ENCODE measurements at regions not wholly inside any gene's neighbourhood (a gene's known extent, or its start where the extent isn't known, plus 50 kb on each side); places are given as distances from the start of the nearest gene placed in this dataset.
"Not testable (repeated sequence)": the region's sequence is repeated elsewhere in the genome, so short reads cannot be mapped to it uniquely, and the experiment has no call there.

GRCh38 chr6:120363429-120363828, 970.9 kb downstream of the TBC1D32 start:
- WGBS, result 70% methylated on average over 6 of the region's 6 CpGs
- no peaks in the 10 kb centered on the region; the same call in 1 of the 2 replicates for H3K4me1 ChIP-seq (ENCODE audit: insufficient read depth, low read length)
- no peaks in the 10 kb centered on the region for H3K36me3 ChIP-seq (ENCODE audit: insufficient read depth, low read length)
- H3K9ac ChIP-seq (ENCODE audit: low read depth, low read length), result no peak overlapping the region
- no peak overlapping the region for H3K27ac ChIP-seq (ENCODE audit: low read depth, low read length)
- peaks cover 17% of the 10 kb centered on the region for H3K9me3 ChIP-seq (ENCODE audit: insufficient read depth, low read depth, low read length)
- no peak overlapping the region for H3K4me3 ChIP-seq (ENCODE audit: low read length)
- no peaks in the 10 kb centered on the region for H3K27me3 ChIP-seq (ENCODE audit: insufficient read depth, low read length)

GRCh38 chr6:120358535-120358934, 975.7 kb downstream of the TBC1D32 start:
- not testable (repeated sequence) for H3K27me3 ChIP-seq (ENCODE audit: insufficient read depth, low read length)

GRCh38 chr6:120357447-120357846, 976.8 kb downstream of the TBC1D32 start:
- Histone ChIP-seq H3K4me3 (ENCODE audit: low read length) (no peak overlapping the region), H3K9ac (ENCODE audit: low read depth, low read length) (no peak overlapping the region), H3K4me1 (ENCODE audit: insufficient read depth, low read length) (peaks cover 9% of the 10 kb centered on the region), H3K27me3 (ENCODE audit: insufficient read depth, low read length) (no peaks in the 10 kb centered on the region), H3K36me3 (ENCODE audit: insufficient read depth, low read length) (no peaks in the 10 kb centered on the region), H3K27ac (ENCODE audit: low read depth, low read length) (no peak overlapping the region), H3K9me3 (ENCODE audit: insufficient read depth, low read depth, low read length) (peaks cover 21% of the 10 kb centered on the region)

More at GRCh38 chr6:120358535-120358934, 975.7 kb downstream of the TBC1D32 start:
- not testable (repeated sequence) for H3K27ac ChIP-seq (ENCODE audit: low read depth, low read length); H3K4me3 ChIP-seq (ENCODE audit: low read length); H3K36me3 ChIP-seq (ENCODE audit: insufficient read depth, low read length); H3K9ac ChIP-seq (ENCODE audit: low read depth, low read length); H3K4me1 ChIP-seq (ENCODE audit: insufficient read depth, low read length)
- peaks cover 21% of the 10 kb centered on the region for H3K9me3 ChIP-seq (ENCODE audit: insufficient read depth, low read depth, low read length)
- 90% methylated on average over 3 of the region's 4 CpGs for WGBS

- Histone ChIP-seq H3K27me3 (ENCODE audit: insufficient read depth, low read length) (no peaks in the 10 kb centered on the region), H3K9ac (ENCODE audit: low read depth, low read length) (no peak overlapping the region), H3K4me1 (ENCODE audit: insufficient read depth, low read length) (peaks cover 14% of the 10 kb centered on the region), H3K9me3 (ENCODE audit: insufficient read depth, low read depth, low read length) (peaks cover 18% of the 10 kb centered on the region), H3K4me3 (ENCODE audit: low read length) (no peak overlapping the region), H3K36me3 (ENCODE audit: insufficient read depth, low read length) (no peaks in the 10 kb centered on the region), H3K27ac (ENCODE audit: low read depth, low read length) (no peak overlapping the region)
- 100% methylated on average over 1 of the region's 1 CpG for whole genome bisulfite sequencing
These were observed 978.5 kb downstream of the TBC1D32 start for GRCh38 chr6:120355822-120356221.

GRCh38 chr6:120354452-120355098, 979.7 kb downstream of the TBC1D32 start:
- WGBS, result 83% methylated on average over 1 of the region's 1 CpG
- Histone ChIP-seq H3K27ac (ENCODE audit: low read depth, low read length) (no peak overlapping the region), H3K36me3 (ENCODE audit: insufficient read depth, low read length) (no peaks in the 10 kb centered on the region), H3K27me3 (ENCODE audit: insufficient read depth, low read length) (no peaks in the 10 kb centered on the region), H3K4me1 (ENCODE audit: insufficient read depth, low read length) (peaks cover 14% of the 10 kb centered on the region), H3K4me3 (ENCODE audit: low read length) (no peak overlapping the region), H3K9me3 (ENCODE audit: insufficient read depth, low read depth, low read length) (peaks cover 7% of the 10 kb centered on the region), H3K9ac (ENCODE audit: low read depth, low read length) (no peak overlapping the region)

GRCh38 chr6:120352491-120352890, 981.8 kb downstream of the TBC1D32 start:
- no peak overlapping the region for H3K4me3 ChIP-seq (ENCODE audit: low read length)
- peaks cover 14% of the 10 kb centered on the region for H3K4me1 ChIP-seq (ENCODE audit: insufficient read depth, low read length)
- H3K9me3 ChIP-seq (ENCODE audit: insufficient read depth, low read depth, low read length), result 0 out of 2 replicates have a peak, but pooled peaks cover 1% of the 10 kb centered on the region
- no peak overlapping the region for H3K9ac ChIP-seq (ENCODE audit: low read depth, low read length)
- no peaks in the 10 kb centered on the region for H3K36me3 ChIP-seq (ENCODE audit: insufficient read depth, low read length)
- H3K27me3 ChIP-seq (ENCODE audit: insufficient read depth, low read length), result no peaks in the 10 kb centered on the region
- H3K27ac ChIP-seq (ENCODE audit: low read depth, low read length), result no peak overlapping the region

- Histone ChIP-seq H3K27ac (ENCODE audit: low read depth, low read length) (no peak overlapping the region), H3K4me1 (ENCODE audit: insufficient read depth, low read length) (peaks cover 14% of the 10 kb centered on the region), H3K27me3 (ENCODE audit: insufficient read depth, low read length) (no peaks in the 10 kb centered on the region), H3K9ac (ENCODE audit: low read depth, low read length) (no peak overlapping the region), H3K36me3 (ENCODE audit: insufficient read depth, low read length) (no peaks in the 10 kb centered on the region), H3K4me3 (ENCODE audit: low read length) (no peak overlapping the region), H3K9me3 (ENCODE audit: insufficient read depth, low read depth, low read length) (no peaks in the 10 kb centered on the region)
- WGBS, result 99% methylated on average over 2 of the region's 2 CpGs
These were observed 985.4 kb downstream of the TBC1D32 start for GRCh38 chr6:120348926-120349325.

- WGBS, result 78% methylated on average over 1 of the region's 1 CpG
These were observed 979.0 kb upstream of the MAN1A1 start for GRCh38 chr6:120328521-120328920.

GRCh38 chr6:120320481-120321162, 971.1 kb upstream of the MAN1A1 start:
- Histone ChIP-seq H3K27ac (ENCODE audit: low read depth, low read length) (no peak overlapping the region), H3K27me3 (ENCODE audit: insufficient read depth, low read length) (no peaks in the 10 kb centered on the region), H3K4me3 (ENCODE audit: low read length) (no peak overlapping the region), H3K9me3 (ENCODE audit: insufficient read depth, low read depth, low read length) (no peaks in the 10 kb centered on the region), H3K4me1 (ENCODE audit: insufficient read depth, low read length) (no peaks in the 10 kb centered on the region), H3K36me3 (ENCODE audit: insufficient read depth, low read length) (no peaks in the 10 kb centered on the region), H3K9ac (ENCODE audit: low read depth, low read length) (no peak overlapping the region)
- WGBS, result 97% methylated on average over 2 of the region's 2 CpGs

More at GRCh38 chr6:120328521-120328920, 979.0 kb upstream of the MAN1A1 start:
- Histone ChIP-seq H3K9ac (ENCODE audit: low read depth, low read length) (no peak overlapping the region), H3K27me3 (ENCODE audit: insufficient read depth, low read length) (no peaks in the 10 kb centered on the region), H3K9me3 (ENCODE audit: insufficient read depth, low read depth, low read length) (no peaks in the 10 kb centered on the region), H3K36me3 (ENCODE audit: insufficient read depth, low read length) (no peaks in the 10 kb centered on the region), H3K4me1 (ENCODE audit: insufficient read depth, low read length) (no peaks in the 10 kb centered on the region), H3K27ac (ENCODE audit: low read depth, low read length) (no peak overlapping the region), H3K4me3 (ENCODE audit: low read length) (no peak overlapping the region)

- Histone ChIP-seq H3K9me3 (ENCODE audit: insufficient read depth, low read depth, low read length) (no peaks in the 10 kb centered on the region), H3K36me3 (ENCODE audit: insufficient read depth, low read length) (no peaks in the 10 kb centered on the region), H3K9ac (ENCODE audit: low read depth, low read length) (no peak overlapping the region), H3K27me3 (ENCODE audit: insufficient read depth, low read length) (no peaks in the 10 kb centered on the region), H3K4me3 (ENCODE audit: low read length) (no peak overlapping the region), H3K4me1 (ENCODE audit: insufficient read depth, low read length) (no peaks in the 10 kb centered on the region; the same call in 1 of the 2 replicates), H3K27ac (ENCODE audit: low read depth, low read length) (no peak overlapping the region)
- no CpG with 5 or more reads among the region's 1 CpG for WGBS
These were observed 954.7 kb upstream of the MAN1A1 start for GRCh38 chr6:120304223-120304622.

- Histone ChIP-seq H3K9ac (ENCODE audit: low read depth, low read length) (no peak overlapping the region), H3K4me3 (ENCODE audit: low read length) (no peak overlapping the region), H3K9me3 (ENCODE audit: insufficient read depth, low read depth, low read length) (no peaks in the 10 kb centered on the region), H3K27me3 (ENCODE audit: insufficient read depth, low read length) (no peaks in the 10 kb centered on the region), H3K27ac (ENCODE audit: low read depth, low read length) (no peak overlapping the region), H3K4me1 (ENCODE audit: insufficient read depth, low read length) (no peaks in the 10 kb centered on the region; the same call in 1 of the 2 replicates), H3K36me3 (ENCODE audit: insufficient read depth, low read length) (no peaks in the 10 kb centered on the region)
- no CpG with 5 or more reads among the region's 2 CpGs for WGBS
These were observed 954.0 kb upstream of the MAN1A1 start for GRCh38 chr6:120303527-120303926.
